T-cell (primary cell): ENCODE measurements at regions not wholly inside any gene's neighbourhood (a gene's known extent, or its start where the extent isn't known, plus 50 kb on each side); places are given as distances from the start of the nearest gene placed in this dataset.
"Not testable (repeated sequence)": the region's sequence is repeated elsewhere in the genome, so short reads cannot be mapped to it uniquely, and the experiment has no call there.

Source experiments
- ATAC-seq, 4 experiments: fragments of 200-7000 bp in 3 of 4; fragments of 150-1000 bp in 1 of 4; cut with Tn5 transposase; replicated peaks in 1 of 4; 1 replicate in 3 of 4; 2 replicates in 1 of 4; pipeline ENCODE4 v1.10.0; 2021; ENCODE audit warnings: moderate library complexity in 3 of 4, mild to moderate bottlenecking in 2 of 4, moderate number of reproducible peaks in 1 of 4
- CTCF ChIA-PET, 2 donors: fragments of 300-600 bp; sonication (Branson Sonifier 250); formaldehyde crosslinking; loops; one replicate each; lab custom pipeline; 2022; ENCODE audit warnings: antibody characterized with exemption in 2 of 2; lab: Charles Lee
- POLR2A ChIA-PET, 2 donors: fragments of 300-600 bp; sonication (Branson Sonifier 250); formaldehyde crosslinking; loops; one replicate each; lab custom pipeline; 2022; ENCODE audit warnings: antibody characterized with exemption in 2 of 2; lab: Charles Lee
- DNase-seq, 35 experiments: peaks; one replicate each; pipeline versions ENCODE4 v3.0.0 to v3.0.0-alpha.2; 2013 to 2023
- H3K27ac ChIP-seq: one replicate; pipeline ENCODE4 v1.5.1; 2013; ENCODE audit warnings: low read length
- H3K27me3 ChIP-seq, 2 experiments: replicated peaks in 1 of 2; 1 replicate in 1 of 2; 2 replicates in 1 of 2; pipeline versions ENCODE4 v1.6.1 to v1.7.0; 2013; ENCODE audit warnings: low read length in 1 of 2, mixed read lengths in 1 of 2; ENCODE audit not compliant: control insufficient read depth in 2 of 2, insufficient read depth in 2 of 2; ENCODE audit errors: extremely low read depth in 1 of 2
- H3K36me3 ChIP-seq, 2 donors: 1 replicate in 1 of 2; 2 replicates in 1 of 2; pipeline versions ENCODE4 v1.6.1 to v1.7.0; 2013; ENCODE audit warnings: low read length in 1 of 2; ENCODE audit not compliant: control insufficient read depth in 2 of 2, insufficient read depth in 1 of 2; ENCODE audit errors: extremely low read depth in 1 of 2
- H3K4me1 ChIP-seq, 2 experiments: 1 replicate in 1 of 2; 2 replicates in 1 of 2; pipeline versions ENCODE4 v1.6.1 to v1.7.0; 2013; ENCODE audit warnings: low read length in 2 of 2, mixed read lengths in 1 of 2; ENCODE audit not compliant: insufficient read depth in 2 of 2, control insufficient read depth in 1 of 2; ENCODE audit errors: extremely low read depth in 1 of 2
- H3K4me3 ChIP-seq, 2 donors: 1 replicate in 1 of 2; 2 replicates in 1 of 2; pipeline versions ENCODE4 v1.5.1 to v1.7.0; 2013; ENCODE audit warnings: mild to moderate bottlenecking in 2 of 2, low read length in 1 of 2, moderate library complexity in 1 of 2; ENCODE audit not compliant: control insufficient read depth in 1 of 2; ENCODE audit errors: extremely low read depth in 1 of 2
- H3K9me3 ChIP-seq: 2 replicates; pipeline ENCODE4 v1.7.0; 2013
- H3K27ac Mint-ChIP-seq, 2 donors: one replicate each; pipeline ENCODE4 v1.8.0; 2020 to 2021; ENCODE audit warnings: mild to moderate bottlenecking in 2 of 2, mixed read lengths in 2 of 2
- H3K27me3 Mint-ChIP-seq, 2 donors: one replicate each; pipeline ENCODE4 v1.8.0; 2021 to 2022; ENCODE audit warnings: mixed read lengths in 2 of 2
- H3K36me3 Mint-ChIP-seq: one replicate; pipeline ENCODE4 v1.8.0; 2021; ENCODE audit warnings: mixed read lengths
- H3K4me1 Mint-ChIP-seq, 3 donors: one replicate each; pipeline ENCODE4 v1.8.0; 2020 to 2022; ENCODE audit warnings: mixed read lengths in 3 of 3, mild to moderate bottlenecking in 1 of 3
- H3K4me3 Mint-ChIP-seq, 3 donors: one replicate each; pipeline ENCODE4 v1.8.0; 2020 to 2022; ENCODE audit warnings: mild to moderate bottlenecking in 3 of 3, mixed read lengths in 3 of 3, moderate library complexity in 3 of 3
- H3K9me3 Mint-ChIP-seq, 3 donors: one replicate each; pipeline ENCODE4 v1.8.0; 2020 to 2022; ENCODE audit warnings: mixed read lengths in 3 of 3
- WGBS: methylation state at CpG from one replicate; pipeline ENCODE4 v1.1.5; 2013; ENCODE audit warnings: missing lambda C conversion rate; ENCODE audit not compliant: insufficient coverage; 5-methylcytosine and 5-hydroxymethylcytosine counted together

DNA sequence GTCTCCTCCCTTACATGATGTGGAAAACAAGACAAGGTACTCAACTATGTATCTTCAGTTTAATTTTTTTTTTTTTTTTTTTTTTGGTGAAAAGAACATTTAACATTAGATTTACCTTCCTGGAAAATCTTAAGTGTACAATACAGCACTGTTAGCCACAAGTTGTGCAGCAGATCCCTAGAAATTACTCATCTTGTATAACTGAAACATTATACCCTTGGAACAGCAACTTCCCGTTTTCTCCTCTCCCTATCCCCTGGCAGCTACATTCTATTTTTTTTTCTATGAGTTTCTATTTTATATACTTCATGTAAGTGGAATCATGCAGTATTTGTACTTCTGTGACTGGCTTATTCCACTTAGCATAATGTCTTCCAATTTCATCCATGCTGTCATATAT is 421.9 kb upstream of the FTMT start:
- Histone ChIP-seq H3K4me1 (no peaks in the 10 kb centered on the region), H3K9me3 (no peaks in the 10 kb centered on the region), H3K4me3 (no peak overlapping the region), H3K27ac (no peak overlapping the region), H3K36me3 (no peaks in the 10 kb centered on the region), H3K27me3 (no peaks in the 10 kb centered on the region)
- Mint-ChIP-seq H3K4me3 (no peak overlapping the region), H3K27me3 (no peaks in the 10 kb centered on the region), H3K27ac (no peak overlapping the region), H3K9me3 (peaks cover 0 to 18% (median 16%) of the 10 kb centered on the region in 3 donors), H3K36me3 (no peaks in the 10 kb centered on the region), H3K4me1 (no peaks in the 10 kb centered on the region)
- POLR2A ChIA-PET, result no interaction called here
- DNase-seq (no peak), ATAC-seq (no peak)
- no CpG with 5 or more reads among the region's 1 CpG for WGBS
- CTCF ChIA-PET, result no interaction called here

DNA sequence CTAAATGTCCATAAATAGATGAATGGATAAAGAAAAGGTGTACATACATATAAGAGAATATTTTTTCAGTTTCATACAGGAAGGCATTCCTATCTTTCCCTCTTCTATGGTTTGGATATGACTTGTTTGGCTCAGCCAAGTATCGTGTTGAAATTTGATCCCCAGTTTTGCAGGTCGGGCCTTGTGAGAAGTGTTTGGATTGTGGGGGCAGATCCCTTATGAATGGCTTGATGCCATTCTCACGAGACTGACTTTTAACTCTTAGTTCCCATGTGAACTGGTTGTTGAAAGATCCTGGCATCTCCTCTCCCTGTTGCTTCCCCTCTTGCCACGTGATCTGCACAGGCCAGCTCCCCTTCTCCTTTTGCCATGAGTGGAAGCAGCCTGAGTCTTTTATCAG is 421.1 kb upstream of the FTMT start:
- no peak overlapping the region for H3K27ac ChIP-seq
- ChIA-PET CTCF (no interaction called here), POLR2A (no interaction called here)
- H3K4me3 ChIP-seq, result no peak overlapping the region
- no peaks in the 10 kb centered on the region for H3K9me3 ChIP-seq
- H3K27me3 Mint-ChIP-seq, result no peaks in the 10 kb centered on the region
- H3K36me3 Mint-ChIP-seq, result no peaks in the 10 kb centered on the region
- H3K27ac Mint-ChIP-seq, result no peak overlapping the region
- DNase-seq (no peak), ATAC-seq (no peak)
- no CpG with 5 or more reads among the region's 4 CpGs for WGBS
- H3K27me3 ChIP-seq, result no peaks in the 10 kb centered on the region
- no peaks in the 10 kb centered on the region for H3K4me1 Mint-ChIP-seq
- H3K9me3 Mint-ChIP-seq, result peaks cover 0 to 18% (median 11%) of the 10 kb centered on the region in 3 donors
- no peaks in the 10 kb centered on the region for H3K4me1 ChIP-seq
- no peaks in the 10 kb centered on the region for H3K36me3 ChIP-seq
- H3K4me3 Mint-ChIP-seq, result no peak overlapping the region

DNA sequence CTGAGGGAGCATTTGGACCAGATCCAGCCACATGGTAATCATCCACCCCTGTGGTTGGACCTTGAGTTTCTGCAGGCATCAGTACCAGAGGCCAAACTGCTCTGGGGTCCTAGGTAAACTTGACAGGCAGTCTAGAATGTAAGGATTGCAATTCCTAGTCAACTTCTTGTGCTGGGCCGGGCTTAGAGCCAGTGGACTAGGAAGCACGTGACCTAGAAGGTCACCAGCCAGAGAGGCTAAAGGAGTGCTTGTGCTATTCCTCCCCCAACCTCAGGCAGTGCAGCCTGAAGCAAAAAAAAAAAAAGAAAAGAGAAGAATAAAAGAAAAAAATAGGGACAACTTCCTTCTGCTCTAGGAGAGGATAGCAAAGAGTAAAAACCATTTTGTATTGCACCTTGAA is 406.2 kb upstream of the FTMT start:
- ATAC-seq, result no peak
- H3K9me3 ChIP-seq, result no peaks in the 10 kb centered on the region
- no CpG with 5 or more reads among the region's 2 CpGs for WGBS
- no peak for DNase-seq
- no peak overlapping the region for H3K4me3 ChIP-seq
- Mint-ChIP-seq H3K36me3 (no peaks in the 10 kb centered on the region), H3K4me1 (no peaks in the 10 kb centered on the region), H3K9me3 (peaks cover 14 to 30% (median 29%) of the 10 kb centered on the region in 3 donors), H3K27me3 (no peaks in the 10 kb centered on the region), H3K4me3 (no peak overlapping the region), H3K27ac (no peak overlapping the region)
- no peaks in the 10 kb centered on the region for H3K4me1 ChIP-seq
- no peaks in the 10 kb centered on the region for H3K27me3 ChIP-seq
- no peak overlapping the region for H3K27ac ChIP-seq
- CTCF ChIA-PET, result no interaction called here
- no peaks in the 10 kb centered on the region for H3K36me3 ChIP-seq
- POLR2A ChIA-PET, result no interaction called here

DNA sequence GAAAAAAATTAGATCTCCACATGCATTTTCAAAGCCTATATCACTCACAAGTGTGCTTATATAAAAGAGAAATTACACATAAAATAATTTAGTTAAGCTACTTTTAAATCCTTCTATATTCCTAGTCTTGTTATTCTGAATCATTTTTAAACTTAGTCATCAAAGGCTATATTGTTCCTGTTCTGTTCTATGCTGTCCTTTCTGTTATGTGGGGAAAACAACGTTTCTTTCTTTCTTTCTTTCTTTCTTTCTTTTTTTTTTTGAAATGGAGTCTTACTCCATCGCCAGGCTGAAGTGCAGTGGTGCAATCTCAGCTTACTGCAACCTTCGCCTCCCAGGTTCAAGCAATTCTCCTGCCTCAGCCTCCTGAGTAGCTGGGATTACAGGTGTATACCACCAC is 389.2 kb upstream of the FTMT start:
- H3K27ac Mint-ChIP-seq, result no peak overlapping the region
- no peak overlapping the region for H3K4me3 Mint-ChIP-seq
- Histone ChIP-seq H3K4me1 (no peaks in the 10 kb centered on the region), H3K27ac (no peak overlapping the region), H3K36me3 (no peaks in the 10 kb centered on the region), H3K4me3 (no peak overlapping the region), H3K9me3 (no peaks in the 10 kb centered on the region), H3K27me3 (no peaks in the 10 kb centered on the region)
- POLR2A ChIA-PET, result no interaction called here
- peaks cover 0 to 6% (median 3%) of the 10 kb centered on the region in 3 donors for H3K9me3 Mint-ChIP-seq
- no CpG with 5 or more reads among the region's 3 CpGs for WGBS
- ATAC-seq (no peak), DNase-seq (no peak)
- no peaks in the 10 kb centered on the region for H3K4me1 Mint-ChIP-seq
- CTCF ChIA-PET, result no interaction called here
- no peaks in the 10 kb centered on the region for H3K36me3 Mint-ChIP-seq
- H3K27me3 Mint-ChIP-seq, result no peaks in the 10 kb centered on the region

DNA sequence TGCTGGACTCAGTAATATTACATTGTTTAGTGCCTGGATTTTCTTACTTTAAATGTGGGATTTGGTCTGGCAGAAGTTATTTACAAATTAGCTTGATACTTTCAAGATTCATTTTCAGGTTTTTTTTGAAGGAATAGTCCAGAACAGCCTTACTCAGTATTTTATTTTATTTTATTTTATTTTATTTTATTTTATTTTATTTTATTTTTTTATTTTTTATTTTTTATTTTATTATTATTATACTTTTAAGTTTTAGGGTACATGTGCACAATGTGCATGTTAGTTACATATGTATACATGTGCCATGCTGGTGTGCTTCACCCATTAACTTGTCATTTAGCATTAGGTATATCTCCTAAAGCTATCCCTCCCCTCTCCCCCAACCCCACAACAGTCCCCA is 380.5 kb upstream of the FTMT start:
- H3K36me3 Mint-ChIP-seq, DNase-seq, H3K27ac ChIP-seq, H3K4me1 ChIP-seq, H3K9me3 ChIP-seq, CTCF ChIA-PET, H3K4me1 Mint-ChIP-seq, ATAC-seq, H3K36me3 ChIP-seq, H3K27ac Mint-ChIP-seq, H3K4me3 ChIP-seq, POLR2A ChIA-PET, H3K4me3 Mint-ChIP-seq, H3K27me3 ChIP-seq, H3K27me3 Mint-ChIP-seq, H3K9me3 Mint-ChIP-seq: not testable (repeated sequence)

DNA sequence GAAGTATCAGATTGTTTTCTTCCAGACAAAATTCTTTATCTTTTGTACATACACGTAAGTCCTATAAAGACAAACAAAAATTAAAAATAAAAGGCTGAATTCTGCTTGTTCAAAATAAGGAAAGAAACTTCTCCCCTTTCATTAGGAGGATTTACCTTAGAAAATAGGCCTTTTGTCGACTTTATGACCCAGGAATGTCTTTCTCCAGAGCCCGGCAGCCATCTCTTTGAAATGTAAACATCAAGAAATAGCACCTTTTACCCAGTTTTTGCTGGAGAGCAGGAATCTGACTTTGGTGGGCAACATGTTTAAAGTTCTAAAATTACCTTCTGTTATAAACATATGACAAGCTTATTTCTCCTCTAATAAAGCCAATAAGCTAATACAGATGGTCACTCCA is 373.0 kb upstream of the FTMT start:
- no peak overlapping the region for H3K4me3 Mint-ChIP-seq
- Histone ChIP-seq H3K4me3 (no peak overlapping the region), H3K27me3 (no peaks in the 10 kb centered on the region), H3K9me3 (no peaks in the 10 kb centered on the region), H3K27ac (no peak overlapping the region), H3K4me1 (no peaks in the 10 kb centered on the region), H3K36me3 (no peaks in the 10 kb centered on the region)
- ChIA-PET POLR2A (no interaction called here), CTCF (no interaction called here)
- peaks cover 0 to 6% (median 2%) of the 10 kb centered on the region in 3 donors for H3K9me3 Mint-ChIP-seq
- no peaks in the 10 kb centered on the region for H3K36me3 Mint-ChIP-seq
- no peaks in the 10 kb centered on the region for H3K27me3 Mint-ChIP-seq
- WGBS, result 80% methylated on average over 1 of the region's 3 CpGs
- no peaks in the 10 kb centered on the region for H3K4me1 Mint-ChIP-seq
- ATAC-seq (no peak), DNase-seq (no peak)
- H3K27ac Mint-ChIP-seq, result no peak overlapping the region

DNA sequence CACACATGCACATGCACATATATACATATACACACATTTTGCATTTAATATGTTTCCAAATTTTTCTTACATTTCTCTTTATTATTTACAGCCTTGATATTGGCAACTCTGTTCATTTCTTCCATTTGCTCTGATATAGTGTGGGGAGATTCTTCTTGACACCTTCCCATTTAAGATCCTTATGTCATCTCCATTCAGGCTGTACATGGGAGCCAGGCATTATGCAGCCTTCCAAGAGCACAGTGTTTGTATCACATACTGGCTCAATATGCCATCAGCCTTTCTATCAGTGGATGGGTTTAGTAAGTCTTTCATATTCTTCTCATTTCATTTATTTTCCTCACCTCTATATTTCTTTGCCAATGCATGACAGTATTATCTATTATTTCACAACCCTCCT is 372.3 kb upstream of the FTMT start:
- Mint-ChIP-seq H3K4me3 (no peak overlapping the region), H3K27ac (no peak overlapping the region), H3K9me3 (peaks cover 0 to 6% (median 2%) of the 10 kb centered on the region in 3 donors), H3K4me1 (no peaks in the 10 kb centered on the region), H3K27me3 (no peaks in the 10 kb centered on the region), H3K36me3 (no peaks in the 10 kb centered on the region)
- no peak for ATAC-seq
- no peaks in the 10 kb centered on the region for H3K27me3 ChIP-seq
- no peak overlapping the region for H3K27ac ChIP-seq
- H3K36me3 ChIP-seq, result no peaks in the 10 kb centered on the region
- H3K4me1 ChIP-seq, result no peaks in the 10 kb centered on the region
- ChIA-PET CTCF (no interaction called here), POLR2A (no interaction called here)
- DNase-seq, result no peak
- H3K9me3 ChIP-seq, result no peaks in the 10 kb centered on the region
- no peak overlapping the region for H3K4me3 ChIP-seq
